ENCODE measurements at regions not wholly inside any gene's neighbourhood (a gene's known extent, or its start where the extent isn't known, plus 50 kb on each side); places are given as distances from the start of the nearest gene placed in this dataset.

DNA sequence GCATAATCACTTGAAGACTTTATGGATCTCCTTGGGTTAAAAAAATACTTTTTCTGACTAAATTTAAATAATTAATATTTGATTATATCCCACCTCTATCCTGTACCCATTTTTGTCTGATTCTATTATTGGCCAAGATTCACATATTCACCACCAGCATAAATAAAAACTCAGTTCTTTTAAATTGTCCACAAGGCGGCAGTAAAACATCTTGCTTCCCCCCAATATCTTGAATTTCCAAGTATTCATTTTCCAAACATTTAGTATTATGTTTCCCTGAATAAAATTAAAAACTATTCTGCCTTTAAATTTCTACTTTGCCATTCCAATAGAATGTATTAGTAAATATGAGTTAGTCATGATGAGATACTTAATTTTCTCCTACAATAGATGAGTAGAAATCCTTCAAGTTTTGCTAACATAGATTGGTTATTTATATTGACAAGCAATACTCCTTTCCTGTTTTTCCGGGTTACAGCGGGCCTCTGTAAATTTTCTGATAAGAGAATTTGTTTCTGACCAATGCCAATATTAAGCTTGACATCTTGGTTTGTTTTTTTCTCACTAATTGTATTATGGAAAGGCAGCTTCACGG lies 218.7 kb upstream of the MDFIC2 start:
- TF ChIP-seq CTCF (IDR thresholded peaks at IDR 0.05; ENCODE audit: poor library complexity, severe bottlenecking) (peak; percentile 79), RAD21 (conservative IDR thresholded peaks at IDR 0.05) (peak; percentile 88), EP300 (conservative IDR thresholded peaks at IDR 0.05; ENCODE audit: poor library complexity, severe bottlenecking) (no peak), SMC3 (conservative IDR thresholded peaks at IDR 0.05; ENCODE audit: poor library complexity) (peak; percentile 90), MXI1 (conservative IDR thresholded peaks at IDR 0.05; ENCODE audit: poor library complexity, severe bottlenecking) (no peak)

DNA sequence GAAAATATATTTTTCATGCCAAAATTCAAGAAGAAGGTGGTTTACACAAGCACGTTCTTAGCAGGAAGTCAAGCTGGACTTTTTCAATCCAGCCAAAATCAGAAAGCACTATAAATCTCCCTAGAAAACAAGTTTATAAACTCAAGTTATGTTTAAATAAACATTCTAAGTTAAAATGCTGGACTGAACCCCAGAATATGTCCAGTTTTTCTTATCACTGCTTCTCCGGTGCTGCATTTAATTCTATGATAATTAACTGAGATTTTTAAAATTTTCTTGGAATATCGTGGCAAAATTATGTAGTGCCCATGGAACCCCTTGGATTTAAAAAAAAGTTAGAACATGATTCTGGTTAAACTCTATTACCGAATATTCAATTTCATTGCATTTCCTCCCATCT lies 218.2 kb upstream of the MDFIC2 start:
- Histone ChIP-seq H3K79me2 (replicated peaks; ENCODE audit: insufficient read depth, low read length) (no peaks in the 10 kb centered on the region), H3K36me3 (ENCODE audit: insufficient read depth, low read length) (no peaks in the 10 kb centered on the region), H3K27ac (ENCODE audit: low read length) (no peak overlapping the region), H2AFZ (ENCODE audit: low read depth, low read length) (no peak overlapping the region), H4K20me1 (ENCODE audit: insufficient read depth) (no peaks in the 10 kb centered on the region), H3F3A (ENCODE audit: insufficient read depth, low read length, poor library complexity, severe bottlenecking) (no peaks in the 10 kb centered on the region), H3K4me3 (ENCODE audit: low read length) (no peak overlapping the region), H3K9me2 (ENCODE audit: insufficient read depth, low read length) (no peaks in the 10 kb centered on the region), H3K9ac (ENCODE audit: low read length) (no peak overlapping the region), H3K9me3 (ENCODE audit: low read length) (no peaks in the 10 kb centered on the region), H3K27me3 (ENCODE audit: insufficient read depth, low read depth, low read length) (no peaks in the 10 kb centered on the region), H3K4me2 (ENCODE audit: low read length) (no peak overlapping the region)
- TF ChIP-seq, protein P1, sequence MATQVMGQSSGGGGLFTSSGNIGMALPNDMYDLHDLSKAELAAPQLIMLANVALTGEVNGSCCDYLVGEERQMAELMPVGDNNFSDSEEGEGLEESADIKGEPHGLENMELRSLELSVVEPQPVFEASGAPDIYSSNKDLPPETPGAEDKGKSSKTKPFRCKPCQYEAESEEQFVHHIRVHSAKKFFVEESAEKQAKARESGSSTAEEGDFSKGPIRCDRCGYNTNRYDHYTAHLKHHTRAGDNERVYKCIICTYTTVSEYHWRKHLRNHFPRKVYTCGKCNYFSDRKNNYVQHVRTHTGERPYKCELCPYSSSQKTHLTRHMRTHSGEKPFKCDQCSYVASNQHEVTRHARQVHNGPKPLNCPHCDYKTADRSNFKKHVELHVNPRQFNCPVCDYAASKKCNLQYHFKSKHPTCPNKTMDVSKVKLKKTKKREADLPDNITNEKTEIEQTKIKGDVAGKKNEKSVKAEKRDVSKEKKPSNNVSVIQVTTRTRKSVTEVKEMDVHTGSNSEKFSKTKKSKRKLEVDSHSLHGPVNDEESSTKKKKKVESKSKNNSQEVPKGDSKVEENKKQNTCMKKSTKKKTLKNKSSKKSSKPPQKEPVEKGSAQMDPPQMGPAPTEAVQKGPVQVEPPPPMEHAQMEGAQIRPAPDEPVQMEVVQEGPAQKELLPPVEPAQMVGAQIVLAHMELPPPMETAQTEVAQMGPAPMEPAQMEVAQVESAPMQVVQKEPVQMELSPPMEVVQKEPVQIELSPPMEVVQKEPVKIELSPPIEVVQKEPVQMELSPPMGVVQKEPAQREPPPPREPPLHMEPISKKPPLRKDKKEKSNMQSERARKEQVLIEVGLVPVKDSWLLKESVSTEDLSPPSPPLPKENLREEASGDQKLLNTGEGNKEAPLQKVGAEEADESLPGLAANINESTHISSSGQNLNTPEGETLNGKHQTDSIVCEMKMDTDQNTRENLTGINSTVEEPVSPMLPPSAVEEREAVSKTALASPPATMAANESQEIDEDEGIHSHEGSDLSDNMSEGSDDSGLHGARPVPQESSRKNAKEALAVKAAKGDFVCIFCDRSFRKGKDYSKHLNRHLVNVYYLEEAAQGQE (IDR thresholded peaks at IDR 0.05; ENCODE audit: borderline replicate concordance): no peak
- TF ChIP-seq EP300 (conservative IDR thresholded peaks at IDR 0.05; ENCODE audit: poor library complexity, severe bottlenecking) (no peak), MXI1 (conservative IDR thresholded peaks at IDR 0.05; ENCODE audit: poor library complexity, severe bottlenecking) (no peak), POLR2AphosphoS5 (IDR thresholded peaks at IDR 0.05) (no peak), TAF1 (IDR thresholded peaks at IDR 0.05; ENCODE audit: low read depth) (no peak), CTCF (IDR thresholded peaks at IDR 0.05; ENCODE audit: poor library complexity, severe bottlenecking) (no peak), SMC3 (conservative IDR thresholded peaks at IDR 0.05; ENCODE audit: poor library complexity) (no peak), RAD21 (conservative IDR thresholded peaks at IDR 0.05) (no peak), EZH2 (IDR thresholded peaks at IDR 0.05; ENCODE audit: borderline replicate concordance, insufficient read depth, low read length, poor library complexity, severe bottlenecking) (no peak)

More for the DNA sequence above, 218.7 kb upstream of the MDFIC2 start:
- H3F3A ChIP-seq (ENCODE audit: insufficient read depth, low read length, poor library complexity, severe bottlenecking): no peaks in the 10 kb centered on the region
- no peaks in the 10 kb centered on the region for H3K27me3 ChIP-seq (ENCODE audit: insufficient read depth, low read depth, low read length)
- H3K9me2 ChIP-seq (ENCODE audit: insufficient read depth, low read length): no peaks in the 10 kb centered on the region
- H3K9ac ChIP-seq (ENCODE audit: low read length): no peak overlapping the region
- H3K36me3 ChIP-seq (ENCODE audit: insufficient read depth, low read length): no peaks in the 10 kb centered on the region
- no peak overlapping the region for H3K27ac ChIP-seq (ENCODE audit: low read length)
- H4K20me1 ChIP-seq (ENCODE audit: insufficient read depth): no peaks in the 10 kb centered on the region
- no peak overlapping the region for H3K4me3 ChIP-seq (ENCODE audit: low read length)
- H3K79me2 ChIP-seq (replicated peaks; ENCODE audit: insufficient read depth, low read length): no peaks in the 10 kb centered on the region
- no peaks in the 10 kb centered on the region for H3K9me3 ChIP-seq (ENCODE audit: low read length)
- no peak overlapping the region for H3K4me2 ChIP-seq (ENCODE audit: low read length)
- H2AFZ ChIP-seq (ENCODE audit: low read depth, low read length): no peak overlapping the region

Measured in neural cell (in vitro differentiated cells).